Gastroesophageal sphincter (tissue), 3 donors: ENCODE measurements at regions not wholly inside any gene's neighbourhood (a gene's known extent, or its start where the extent isn't known, plus 50 kb on each side); places are given as distances from the start of the nearest gene placed in this dataset.

Source experiments
- CTCF ChIP-seq, 4 experiments: fragments of 200-600 bp in 2 of 4; fragments of 450-650 bp in 2 of 4; sonication (generic) in 1 of 4; IDR thresholded peaks; one replicate each; pipeline ENCODE4 v1.5.1; 2017 to 2019; ENCODE audit warnings: antibody characterized with exemption in 4 of 4, mild to moderate bottlenecking in 2 of 4, moderate library complexity in 2 of 4
- POLR2A ChIP-seq, 2 donors: fragments of 450-650 bp; IDR thresholded peaks; one replicate each; pipeline ENCODE4 v1.6.1; 2017; ENCODE audit warnings: antibody characterized with exemption in 2 of 2, mild to moderate bottlenecking in 2 of 2, moderate library complexity in 1 of 2

DNA sequence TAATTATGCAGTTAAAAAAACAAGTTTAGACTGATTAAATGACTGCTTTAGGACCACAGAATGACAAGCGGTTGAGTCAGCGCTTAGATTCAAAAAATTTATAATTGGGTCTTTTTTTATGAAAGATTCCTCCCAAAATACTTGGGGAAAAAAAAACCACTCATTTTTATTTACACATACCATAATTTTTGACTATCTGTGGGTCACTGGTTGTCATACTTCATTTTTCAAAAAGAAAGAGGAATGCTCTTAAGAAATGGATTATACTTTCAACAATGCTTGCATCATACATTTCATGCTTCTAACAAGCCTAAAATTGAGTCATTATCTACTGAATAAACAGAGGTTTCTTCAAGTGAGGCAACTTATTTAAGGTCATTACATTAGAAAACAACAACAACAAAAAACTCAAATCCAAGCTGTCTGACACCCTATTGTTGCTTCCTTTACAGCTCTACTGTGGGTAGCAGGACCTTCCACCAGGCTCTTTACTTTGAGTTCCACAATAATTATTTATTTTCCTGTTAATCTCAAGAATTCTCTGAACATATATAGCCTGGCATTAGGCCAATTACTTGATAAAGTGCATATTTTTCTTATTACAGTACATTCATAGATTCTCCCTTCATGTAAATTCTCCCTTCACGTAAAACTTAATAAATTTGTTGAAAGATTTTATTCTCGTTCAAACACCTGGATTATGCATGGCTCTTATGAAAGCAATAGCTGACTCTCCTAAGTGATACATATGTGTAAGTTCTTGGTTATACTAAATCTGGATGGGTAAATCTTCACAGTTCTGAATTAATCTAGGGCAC, 445.5 kb downstream of the PCDH10 start:
- no peak for TF ChIP-seq CTCF (IDR thresholded peaks at IDR 0.05)
- TF ChIP-seq POLR2A (IDR thresholded peaks at IDR 0.05): no peak
